GM12878 (cell line): ENCODE measurements at regions not wholly inside any gene's neighbourhood (a gene's known extent, or its start where the extent isn't known, plus 50 kb on each side); places are given as distances from the start of the nearest gene placed in this dataset.

Experiments
- ATAC-seq: fragments of 200-7000 bp; cut with Tn5 transposase; 3 replicates; pipeline ENCODE4 v1.9.1; 2020; ENCODE audit warnings: mild to moderate bottlenecking, moderate library complexity
- BruUV-seq: library from RNA; stranded (reverse); fragments of 400-500 nt; replicated peaks from 2 replicates; lab custom pipeline; 2021; lab: Mats Ljungman, UMichigan
- CTCF ChIA-PET: fragments of 300-600 bp; sonication (Branson Sonifier 250); formaldehyde crosslinking; extraction: SDS; loops from one replicate; lab custom pipeline; 2021; ENCODE audit warnings: inconsistent platforms; lab: Yijun Ruan, JAX
- POLR2A ChIA-PET: fragments of 350-600 bp; formaldehyde crosslinking; extraction: SDS; loops from one replicate; lab custom pipeline; 2021; ENCODE audit warnings: inconsistent platforms; lab: Charles Lee
- RAD21 ChIA-PET: fragments of 300-600 bp; sonication (Branson Sonifier 250); formaldehyde crosslinking; loops from one replicate; lab custom pipeline; 2023; ENCODE audit warnings: antibody characterized with exemption; ENCODE audit not compliant: unreplicated experiment; lab: Charles Lee
- SMC1A ChIA-PET: fragments of 300-600 bp; sonication (Branson Sonifier 250); formaldehyde crosslinking; loops from one replicate; lab custom pipeline; 2023; ENCODE audit not compliant: unreplicated experiment, uncharacterized antibody; lab: Charles Lee
- DNase-seq: peaks from one replicate; pipeline ENCODE4 v3.0.0-alpha.2; 2011; ENCODE audit warnings: low read depth, low spot score
- FAIRE-seq: peaks from 3 replicates; lab custom pipeline; 2011; peaks lifted over from hg19 to GRCh38; lab: Jason Lieb, UNC
- H2AFZ ChIP-seq: 2 replicates; pipeline ENCODE4 v1.6.0; 2011; ENCODE audit warnings: low read depth, low read length, control low read depth; ENCODE audit not compliant: control insufficient read depth
- H3K27ac ChIP-seq: 2 replicates; pipeline ENCODE4 v1.5.1; 2011; ENCODE audit warnings: control low read depth; ENCODE audit not compliant: control insufficient read depth, insufficient read depth
- H3K27me3 ChIP-seq, 2 experiments: replicated peaks in 1 of 2; 2 replicates each; pipeline versions ENCODE4 v1.6.0 to v1.6.1; 2011; ENCODE audit warnings: low read length in 1 of 2; ENCODE audit not compliant: control insufficient read depth in 2 of 2, insufficient read depth in 2 of 2
- H3K36me3 ChIP-seq, 2 experiments: 2 replicates each; pipeline ENCODE4 v1.5.1; 2011; ENCODE audit warnings: low read length in 1 of 2; ENCODE audit not compliant: control insufficient read depth in 2 of 2, insufficient read depth in 2 of 2
- H3K4me1 ChIP-seq: 2 replicates; pipeline ENCODE4 v1.6.1; 2011; ENCODE audit warnings: mild to moderate bottlenecking, low read length, moderate library complexity, mixed read lengths; ENCODE audit not compliant: control insufficient read depth, insufficient read depth
- H3K4me2 ChIP-seq: 2 replicates; pipeline ENCODE4 v1.6.0; 2011; ENCODE audit warnings: control low read depth; ENCODE audit not compliant: control insufficient read depth, insufficient read depth
- H3K4me3 ChIP-seq: fragments of 200-600 bp; sonication (generic); 2 replicates; pipeline ENCODE4 v1.5.1; 2016
- H3K79me2 ChIP-seq: 2 replicates; pipeline ENCODE4 v1.6.0; 2011; ENCODE audit warnings: low read length; ENCODE audit not compliant: control insufficient read depth, insufficient read depth
- H3K9ac ChIP-seq: 2 replicates; pipeline ENCODE4 v1.8.0; 2011; ENCODE audit warnings: low read length, control low read depth, mixed read lengths; ENCODE audit not compliant: control insufficient read depth, insufficient read depth
- H3K9me3 ChIP-seq: replicated peaks from 3 replicates; pipeline ENCODE4 v1.5.1; 2011; ENCODE audit warnings: mild to moderate bottlenecking, low read length; ENCODE audit not compliant: control insufficient read depth, insufficient read depth
- H4K20me1 ChIP-seq: 2 replicates; pipeline ENCODE4 v1.6.0; 2011; ENCODE audit not compliant: control insufficient read depth, insufficient read depth
- EZH2 ChIP-seq: IDR thresholded peaks from 2 replicates; pipeline ENCODE4 v1.6.1; 2012; ENCODE audit warnings: low read depth, mild to moderate bottlenecking, control low read depth, inconsistent platforms, low read length, borderline replicate concordance; ENCODE audit not compliant: control insufficient read depth
- FOS ChIP-seq: IDR thresholded peaks from 3 replicates; pipeline ENCODE4 v1.6.1; 2011; ENCODE audit warnings: borderline replicate concordance; ENCODE audit not compliant: insufficient read length; ENCODE audit errors: extremely low read depth
- FOXM1 ChIP-seq: IDR thresholded peaks from 2 replicates; pipeline ENCODE4 v1.6.1; 2012; ENCODE audit warnings: low read depth, mild to moderate bottlenecking, inconsistent platforms, low read length, moderate library complexity
- NRF1 ChIP-seq: conservative IDR thresholded peaks from 2 replicates; pipeline ENCODE4 v1.6.1; 2011; ENCODE audit warnings: mild to moderate bottlenecking, low read depth, low read length, improper control_type of control experiment
- RELA ChIP-seq: fragments of 450-650 bp; IDR thresholded peaks from 2 replicates; pipeline ENCODE4 v1.8.0; 2014; ENCODE audit warnings: borderline replicate concordance; ENCODE audit not compliant: partially characterized antibody
- RFX5 ChIP-seq: IDR thresholded peaks from 2 replicates; pipeline ENCODE4 v1.6.1; 2011; ENCODE audit warnings: low read depth, low read length, improper control_type of control experiment
- SRF ChIP-seq, 2 experiments: IDR thresholded peaks; 2 replicates each; pipeline ENCODE4 v1.6.1; 2011; ENCODE audit warnings: low read depth in 2 of 2, low read length in 2 of 2, mild to moderate bottlenecking in 1 of 2, moderate library complexity in 1 of 2
- TBL1XR1 ChIP-seq: IDR thresholded peaks from 2 replicates; pipeline ENCODE4 v1.6.1; 2012; ENCODE audit warnings: low read depth, low read length, improper control_type of control experiment
- ZSCAN29 ChIP-seq: fragments of 450-650 bp; IDR thresholded peaks from 2 replicates; pipeline ENCODE4 v1.6.1; 2017; ENCODE audit warnings: mild to moderate bottlenecking, moderate library complexity
- WGBS: methylation state at CpG from one replicate; pipeline ENCODE4 v1.1.6; 2016; ENCODE audit warnings: low lambda C conversion rate; ENCODE audit not compliant: insufficient replicate concordance, insufficient coverage; ENCODE audit errors: missing lambda C conversion rate; 5-methylcytosine and 5-hydroxymethylcytosine counted together
- in situ Hi-C: fragments of 300-500 bp; cut with MboI; formaldehyde crosslinking; loops from 9 replicates; pipeline ENCODE4 v1.14.3; 2018; ENCODE audit warnings: mixed read lengths
- intact Hi-C: fragments of 100-400 bp; cut with micrococcal nuclease; formaldehyde crosslinking; loops from one replicate; pipeline ENCODE4 v1.14.2; 2022; ENCODE audit not compliant: unreplicated experiment

DNA sequence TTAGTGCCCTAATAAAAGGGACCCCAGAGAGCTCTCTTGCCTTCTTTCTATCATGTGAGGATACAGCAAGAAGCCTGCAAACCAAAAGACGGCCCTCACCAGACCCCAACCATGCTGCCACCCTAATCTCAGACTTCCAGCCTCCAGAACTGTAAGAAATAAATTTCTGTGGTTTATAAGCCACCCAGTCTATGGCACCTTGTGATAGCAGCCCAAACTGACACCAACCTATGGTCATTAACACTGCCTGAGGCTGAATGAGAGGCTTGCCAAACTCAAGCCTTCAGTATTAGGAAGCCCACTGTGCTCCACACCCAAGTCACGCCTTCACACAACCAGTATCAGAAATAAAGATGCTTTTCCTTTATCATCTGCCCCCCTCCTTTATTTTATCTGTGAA lies 127.3 kb upstream of the KLF3 start:
- DNase-seq (no peak), FAIRE-seq (no peak), ATAC-seq (no peak)
- Histone ChIP-seq H3K4me3 (no peak overlapping the region), H3K27me3 (peaks cover 0 to 2% of the 10 kb centered on the region in 2 experiments; a peak in 2 of 4 replicates), H3K4me2 (no peak overlapping the region), H3K27ac (no peak overlapping the region), H2AFZ (no peak overlapping the region), H3K9ac (no peak overlapping the region), H3K36me3 (no peaks in the 10 kb centered on the region), H3K79me2 (no peaks in the 10 kb centered on the region), H3K4me1 (no peaks in the 10 kb centered on the region), H4K20me1 (no peaks in the 10 kb centered on the region), H3K9me3 (no peaks in the 10 kb centered on the region)
- TF ChIP-seq TBL1XR1 (no peak), FOS (no peak)
- SMC1A ChIA-PET = interaction anchor here (0.9 kb wide), 1 partner anchor 11 kb away, joined by 3 read pairs; no protein-coding TSS in a partner anchor
- intact Hi-C loops = no loop called here
- POLR2A ChIA-PET = no interaction called here
- RAD21 ChIA-PET = no interaction called here
- CTCF ChIA-PET = no interaction called here
- no TSS peak for BruUV-seq
- in situ Hi-C loops = no loop called here
- 72% methylated on average over 2 of the region's 2 CpGs for WGBS

DNA sequence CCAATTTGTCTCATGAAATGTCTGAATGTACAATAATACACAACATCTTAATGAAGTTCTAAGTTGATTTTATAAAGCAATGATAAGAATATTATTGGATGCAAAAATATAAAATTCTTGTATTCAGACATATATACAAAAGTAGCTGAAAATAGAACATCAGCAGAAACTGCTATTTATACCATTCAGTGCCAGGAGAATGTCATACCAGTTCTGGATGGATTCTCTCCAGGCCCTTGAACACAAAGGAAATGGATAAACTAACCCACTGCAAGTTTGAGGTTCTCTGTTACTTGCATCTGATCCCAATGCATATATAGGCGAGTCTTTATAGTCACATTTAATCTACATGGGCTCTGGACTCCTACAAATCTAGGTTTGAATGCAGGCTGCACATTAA lies 126.3 kb upstream of the KLF3 start:
- H3K4me1 ChIP-seq = no peaks in the 10 kb centered on the region
- POLR2A ChIA-PET = interaction anchor here (0.6 kb wide), 1 partner anchor 34 kb away, joined by 4 read pairs; no protein-coding TSS in a partner anchor
- TF ChIP-seq RFX5 (no peak), EZH2 (no peak), SRF (IDR thresholded peaks at IDR 0.05; ENCODE audit: low read depth in 2 of 2, low read length in 2 of 2) (no peak), FOXM1 (no peak), RELA (no peak), ZSCAN29 (no peak), NRF1 (no peak)
- TF ChIP-seq, all 136 proteins: peak for 0
- H3K9me3 ChIP-seq = no peaks in the 10 kb centered on the region
- H3K36me3 ChIP-seq = no peaks in the 10 kb centered on the region
- H3K4me2 ChIP-seq = no peak overlapping the region
- H3K4me3 ChIP-seq = no peak overlapping the region
- no peak overlapping the region for H3K9ac ChIP-seq
- ChIA-PET CTCF (interaction anchor here (1.2 kb wide), 1 partner anchor 9 kb away, joined by 3 read pairs; no protein-coding TSS in a partner anchor), SMC1A (interaction anchor here (0.9 kb wide), 1 partner anchor 12 kb away, joined by 3 read pairs; no protein-coding TSS in a partner anchor), RAD21 (no interaction called here)
- H3K27me3 ChIP-seq = peaks cover 0 to 2% of the 10 kb centered on the region in 2 experiments; a peak in 2 of 4 replicates
- ATAC-seq = no peak
- in situ Hi-C loops (no loop called here), intact Hi-C loops (no loop called here)
- WGBS = 0% methylated on average over 1 of the region's 1 CpG
- H3K27ac ChIP-seq = no peak overlapping the region
- BruUV-seq = no TSS peak
- H2AFZ ChIP-seq = no peak overlapping the region
- FAIRE-seq = no peak
- no peaks in the 10 kb centered on the region for H3K79me2 ChIP-seq
- DNase-seq = no peak
- no peaks in the 10 kb centered on the region for H4K20me1 ChIP-seq
